SU-DHL-6 (cell line): ENCODE measurements at regions not wholly inside any gene's neighbourhood (a gene's known extent, or its start where the extent isn't known, plus 50 kb on each side); places are given as distances from the start of the nearest gene placed in this dataset.
"Not testable (repeated sequence)": the region's sequence is repeated elsewhere in the genome, so short reads cannot be mapped to it uniquely, and the experiment has no call there.

Source experiments
- EZH2phosphoT487 ChIP-seq: fragments of 200-600 bp; sonication (generic), shearing (Covaris generic); conservative IDR thresholded peaks from 2 replicates; pipeline ENCODE4 v1.6.1; 2018; ENCODE audit warnings: mild to moderate bottlenecking, antibody characterized with exemption, low read length, moderate library complexity, mixed read lengths
- TF ChIP-seq, protein P1 (sequence below): fragments of 200-600 bp; sonication (generic); IDR thresholded peaks from one replicate; pipeline ENCODE4 v1.5.1; 2017; ENCODE audit warnings: antibody characterized with exemption, mild to moderate bottlenecking, low read length, moderate library complexity; ENCODE audit not compliant: insufficient read depth, poor library complexity, severe bottlenecking

DNA sequence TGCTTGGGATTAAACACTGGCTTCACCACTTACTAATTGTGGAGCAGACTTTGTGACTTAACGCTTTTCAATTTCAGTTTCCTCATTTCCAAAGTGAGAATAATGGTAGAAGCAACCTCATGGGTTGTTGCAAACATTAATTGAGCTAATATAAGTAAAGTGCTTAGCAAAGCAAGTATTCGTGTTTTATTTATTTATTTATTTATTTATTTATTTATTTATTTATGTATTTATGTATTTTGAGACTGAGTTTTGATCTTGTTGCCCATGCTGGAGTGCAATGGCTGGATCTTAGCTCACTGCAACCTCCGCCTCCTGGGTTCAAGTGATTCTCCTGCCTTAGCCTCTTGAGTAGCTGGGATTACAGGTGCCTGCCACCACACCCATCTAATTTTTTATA is 171.2 kb upstream of the SLC16A7 start:
- TF ChIP-seq, protein P1, sequence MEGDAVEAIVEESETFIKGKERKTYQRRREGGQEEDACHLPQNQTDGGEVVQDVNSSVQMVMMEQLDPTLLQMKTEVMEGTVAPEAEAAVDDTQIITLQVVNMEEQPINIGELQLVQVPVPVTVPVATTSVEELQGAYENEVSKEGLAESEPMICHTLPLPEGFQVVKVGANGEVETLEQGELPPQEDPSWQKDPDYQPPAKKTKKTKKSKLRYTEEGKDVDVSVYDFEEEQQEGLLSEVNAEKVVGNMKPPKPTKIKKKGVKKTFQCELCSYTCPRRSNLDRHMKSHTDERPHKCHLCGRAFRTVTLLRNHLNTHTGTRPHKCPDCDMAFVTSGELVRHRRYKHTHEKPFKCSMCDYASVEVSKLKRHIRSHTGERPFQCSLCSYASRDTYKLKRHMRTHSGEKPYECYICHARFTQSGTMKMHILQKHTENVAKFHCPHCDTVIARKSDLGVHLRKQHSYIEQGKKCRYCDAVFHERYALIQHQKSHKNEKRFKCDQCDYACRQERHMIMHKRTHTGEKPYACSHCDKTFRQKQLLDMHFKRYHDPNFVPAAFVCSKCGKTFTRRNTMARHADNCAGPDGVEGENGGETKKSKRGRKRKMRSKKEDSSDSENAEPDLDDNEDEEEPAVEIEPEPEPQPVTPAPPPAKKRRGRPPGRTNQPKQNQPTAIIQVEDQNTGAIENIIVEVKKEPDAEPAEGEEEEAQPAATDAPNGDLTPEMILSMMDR = not testable (repeated sequence)
- not testable (repeated sequence) for TF ChIP-seq EZH2phosphoT487
